Globus pallidus (tissue), 1 donor: ENCODE measurements at regions not wholly inside any gene's neighbourhood (a gene's known extent, or its start where the extent isn't known, plus 50 kb on each side); places are given as distances from the start of the nearest gene placed in this dataset.
"Not testable (repeated sequence)": the region's sequence is repeated elsewhere in the genome, so short reads cannot be mapped to it uniquely, and the experiment has no call there.

Source experiments
- DNase-seq: peaks from one replicate; pipeline ENCODE4 v3.0.0-alpha.2; 2015; ENCODE audit warnings: low spot score

DNA sequence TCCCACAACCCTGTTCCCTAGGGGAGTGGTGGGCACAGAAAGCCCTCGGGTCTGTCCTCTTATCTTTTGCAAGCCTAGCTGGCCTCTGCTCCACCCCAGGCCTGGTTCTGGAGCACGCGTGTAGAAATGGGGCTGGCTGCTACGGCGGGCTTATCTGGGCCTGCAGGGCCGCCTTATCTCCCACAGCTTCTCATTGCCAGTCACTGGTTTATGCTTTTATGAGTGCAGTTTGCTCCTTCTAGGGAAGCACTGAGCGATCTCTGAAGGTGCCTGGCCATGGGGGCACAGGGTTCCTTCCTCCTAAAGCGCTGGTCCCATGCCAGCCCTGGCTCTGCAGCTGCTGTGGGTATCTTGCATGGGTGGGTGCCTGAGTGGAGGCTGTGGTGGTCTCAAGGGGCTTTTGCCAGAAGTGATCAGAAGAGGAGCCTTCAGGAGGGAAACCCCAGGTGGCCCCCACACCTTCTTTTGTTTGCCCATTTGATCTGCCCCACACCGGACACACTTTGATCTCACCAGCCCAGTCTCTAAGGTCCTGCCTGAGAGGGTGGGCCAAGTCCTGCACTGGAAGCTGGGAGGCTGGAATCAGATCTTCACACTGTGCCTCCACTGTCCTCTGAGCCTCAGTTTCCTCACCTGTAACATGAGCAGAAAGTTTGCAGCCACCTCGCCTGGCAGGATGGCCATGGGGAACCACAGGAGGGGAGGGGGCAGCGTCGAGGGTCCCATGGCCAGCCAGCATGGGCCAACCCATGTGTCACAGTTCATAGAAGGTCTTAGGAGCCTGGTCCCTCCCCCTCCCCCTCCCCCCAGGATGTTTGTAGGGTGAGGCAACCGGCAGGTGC, 86.6 kb upstream of the FGF3 start:
- DNase-seq: no peak

DNA sequence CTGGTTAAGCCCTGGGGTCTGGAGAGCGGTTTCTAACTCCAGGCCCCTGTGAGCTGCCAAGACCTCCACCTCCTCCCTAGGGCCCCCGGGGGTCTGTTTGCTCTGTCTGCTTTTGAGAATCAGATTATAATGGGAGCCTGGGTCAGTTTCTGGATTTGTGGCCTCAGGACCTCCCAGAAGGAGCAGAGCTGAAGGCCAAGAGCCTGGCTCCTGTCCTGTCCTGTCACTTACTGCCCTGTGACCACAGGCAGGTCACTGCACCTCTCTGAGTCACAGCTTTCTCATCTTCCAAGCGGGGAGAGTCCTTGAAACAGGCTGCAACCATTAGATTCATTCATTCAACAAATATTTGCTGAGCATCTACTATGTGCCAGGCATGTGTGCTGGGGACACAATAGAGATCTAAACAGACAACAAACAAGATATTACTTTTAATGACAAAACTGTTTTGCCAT, 87.3 kb upstream of the FGF3 start:
- no peak for DNase-seq

DNA sequence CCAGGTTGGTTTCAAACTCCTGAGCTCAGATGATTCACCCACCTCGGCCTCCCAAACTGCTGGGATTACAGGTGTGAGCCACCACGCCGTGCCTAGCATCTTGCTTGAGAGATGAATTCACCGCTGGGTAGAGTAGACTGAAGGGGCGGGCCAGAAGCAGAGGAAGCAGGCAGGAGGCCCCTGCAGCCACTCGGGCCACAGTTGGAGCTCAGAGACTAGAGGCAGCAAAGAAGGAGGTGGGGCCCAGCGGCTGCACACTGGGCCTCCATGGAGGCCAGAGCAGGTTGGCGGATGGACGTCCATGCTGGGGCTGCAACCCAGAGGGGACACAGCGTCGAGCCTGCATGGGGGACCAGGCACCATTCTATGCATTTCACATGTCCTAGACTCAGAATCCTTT, 88.4 kb upstream of the FGF3 start:
- DNase-seq: no peak

DNA sequence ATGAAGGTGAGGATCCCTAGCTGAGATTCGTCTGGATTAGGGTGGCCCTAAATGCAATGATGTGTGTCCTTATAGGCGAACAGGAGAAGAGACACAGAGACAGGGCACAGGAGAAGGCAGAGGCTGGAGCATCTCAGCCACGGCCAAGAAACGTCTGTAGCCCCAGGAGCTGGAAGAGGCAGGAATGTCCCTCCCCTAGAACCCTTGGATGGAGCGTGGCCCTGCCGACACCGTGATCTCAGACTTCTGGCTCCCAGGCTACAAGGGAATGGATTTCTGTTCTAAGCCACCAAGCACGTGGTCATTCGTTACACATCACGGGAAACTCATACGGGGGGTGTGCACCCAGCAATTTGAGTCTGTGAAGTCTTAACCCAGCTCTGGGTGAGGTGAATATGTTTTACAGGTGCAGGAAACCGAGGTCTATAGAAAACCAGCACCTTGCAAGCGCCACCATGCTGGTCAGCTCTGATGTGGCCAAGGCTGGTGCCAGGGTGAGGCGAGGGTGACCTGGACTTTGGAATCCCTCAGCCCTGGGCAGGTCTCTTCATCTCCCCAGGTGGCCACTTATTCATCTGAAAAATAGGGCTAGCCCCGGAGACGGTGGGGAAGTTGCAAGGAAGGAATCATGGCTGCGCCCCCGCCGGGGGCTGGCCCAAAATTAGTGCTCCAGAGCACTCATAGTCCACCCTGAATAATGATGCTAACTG, 89.5 kb upstream of the FGF3 start:
- DNase-seq: no peak

DNA sequence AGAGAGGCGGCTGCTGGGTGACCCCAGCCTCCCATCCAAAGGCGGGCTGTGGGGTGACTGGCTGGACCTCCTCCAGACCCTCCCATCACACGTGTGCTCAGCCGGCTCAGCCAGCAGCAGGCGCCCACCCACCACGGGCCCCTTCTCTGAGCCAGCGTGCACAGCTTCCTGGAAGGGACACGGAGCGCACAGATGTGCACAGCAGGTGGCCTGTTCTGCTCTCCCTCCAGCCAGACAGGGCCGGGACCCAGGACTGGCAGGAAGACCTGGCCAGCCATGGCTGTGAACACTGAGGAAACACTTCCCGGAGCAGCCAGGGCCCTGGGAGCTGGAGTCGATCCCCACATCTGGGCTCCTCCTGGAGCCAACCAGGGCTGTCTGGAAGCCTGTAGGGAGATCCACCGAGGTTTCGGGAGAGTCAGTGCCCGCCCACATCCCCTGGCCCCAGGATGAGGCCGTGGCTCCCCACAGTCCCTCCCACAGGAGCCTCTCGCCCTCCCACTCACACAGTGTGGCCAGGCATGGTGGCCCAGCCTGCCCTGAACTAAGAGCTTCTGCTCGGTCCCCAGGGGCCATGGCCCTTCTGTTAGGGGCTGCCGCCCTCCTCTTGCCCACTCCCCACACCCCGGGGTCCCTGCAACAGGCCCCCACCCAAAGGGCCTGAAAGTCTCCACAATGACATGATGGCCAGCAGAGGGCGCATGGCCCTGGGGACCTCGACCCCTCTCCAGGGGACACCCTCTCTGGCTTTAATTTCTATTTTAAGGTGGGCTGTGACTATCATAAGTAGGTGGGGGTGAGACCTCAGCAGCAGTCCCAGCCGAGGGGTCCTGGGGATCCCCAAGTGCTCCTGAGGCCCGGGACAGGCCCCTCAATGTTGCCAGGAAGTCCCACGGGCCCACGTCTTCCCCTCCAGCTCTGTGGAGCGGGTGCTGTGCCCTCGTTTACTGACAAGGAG, 90.6 kb upstream of the FGF3 start:
- no peak for DNase-seq

DNA sequence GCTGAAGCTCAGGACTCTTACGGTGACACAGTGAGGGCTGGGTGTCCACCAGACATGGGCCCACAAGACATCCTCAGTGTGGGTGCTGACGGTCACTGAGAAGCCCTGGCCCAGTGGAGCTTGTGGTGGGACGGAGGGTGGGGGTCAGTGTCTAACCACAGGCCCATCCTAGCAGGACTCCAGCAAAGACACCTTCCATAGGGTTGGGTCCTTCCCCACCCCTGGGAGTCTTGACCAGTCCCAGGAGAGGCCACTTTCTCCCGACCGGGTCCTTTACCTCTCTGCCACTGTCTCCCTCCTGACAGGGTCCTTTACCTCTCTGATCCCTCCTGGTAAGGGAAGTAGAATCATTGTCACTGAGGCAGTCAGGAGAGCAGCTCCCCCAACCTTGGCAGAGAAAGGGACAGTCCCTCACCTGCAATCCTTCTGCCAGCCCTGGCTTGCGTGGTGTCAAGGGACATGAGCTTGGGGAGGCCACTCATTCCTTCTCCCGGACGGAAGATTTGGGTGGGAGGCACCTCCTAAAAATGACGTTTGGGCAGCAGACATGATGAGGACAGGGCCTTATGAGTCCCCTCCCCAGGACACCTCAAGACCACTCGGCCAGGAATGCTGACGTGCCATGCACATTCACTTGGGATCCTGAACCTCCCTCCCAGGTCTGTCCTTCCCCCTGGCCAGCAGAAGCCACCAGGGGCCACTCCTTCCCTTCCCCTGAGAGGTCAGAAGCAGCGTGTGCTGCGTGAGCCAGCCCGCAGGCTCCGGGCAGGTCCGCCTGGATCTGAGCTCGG, 91.5 kb upstream of the FGF3 start:
- no peak for DNase-seq

DNA sequence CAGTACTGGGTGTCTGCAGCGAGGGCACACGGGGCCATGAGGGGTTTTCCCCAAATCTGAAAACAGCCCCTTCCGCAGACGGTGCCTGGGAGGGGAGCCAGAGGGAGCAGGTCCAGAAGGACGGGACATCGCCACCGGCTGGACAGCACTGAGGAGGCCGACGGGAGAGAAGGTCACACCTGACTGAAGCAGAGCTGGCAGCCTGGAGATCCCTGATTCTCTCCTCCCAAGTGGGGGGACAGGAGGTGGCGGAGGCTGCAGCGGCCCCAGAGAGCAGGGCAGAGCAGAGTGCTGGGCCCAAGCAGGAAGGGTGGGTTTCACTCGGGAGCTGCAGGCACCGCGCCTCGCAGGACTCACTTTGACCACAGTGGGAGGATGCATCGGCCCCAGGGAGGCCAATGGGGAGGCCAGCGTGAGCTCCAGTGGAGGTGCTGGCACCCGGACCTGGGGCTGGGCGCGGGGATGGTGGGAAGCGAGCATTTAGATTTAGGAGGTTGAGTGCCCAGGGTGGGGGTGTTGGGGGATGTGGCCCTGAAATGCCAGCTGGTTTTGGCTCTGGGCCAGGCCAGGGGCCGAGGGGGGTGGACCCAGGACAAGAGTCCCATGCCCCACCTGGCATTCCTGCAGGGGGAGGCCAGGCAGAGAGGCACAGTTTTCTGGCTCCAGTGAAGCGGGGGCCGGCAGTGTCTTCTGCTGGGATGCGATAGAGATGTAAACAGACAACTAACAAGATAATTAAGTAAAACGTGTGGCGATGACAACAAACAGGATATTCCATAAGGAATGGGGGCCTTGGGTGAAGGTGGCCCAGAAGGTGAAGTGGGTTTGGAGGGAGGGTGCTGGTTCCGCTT, 92.3 kb upstream of the FGF3 start:
- no peak for DNase-seq

DNA sequence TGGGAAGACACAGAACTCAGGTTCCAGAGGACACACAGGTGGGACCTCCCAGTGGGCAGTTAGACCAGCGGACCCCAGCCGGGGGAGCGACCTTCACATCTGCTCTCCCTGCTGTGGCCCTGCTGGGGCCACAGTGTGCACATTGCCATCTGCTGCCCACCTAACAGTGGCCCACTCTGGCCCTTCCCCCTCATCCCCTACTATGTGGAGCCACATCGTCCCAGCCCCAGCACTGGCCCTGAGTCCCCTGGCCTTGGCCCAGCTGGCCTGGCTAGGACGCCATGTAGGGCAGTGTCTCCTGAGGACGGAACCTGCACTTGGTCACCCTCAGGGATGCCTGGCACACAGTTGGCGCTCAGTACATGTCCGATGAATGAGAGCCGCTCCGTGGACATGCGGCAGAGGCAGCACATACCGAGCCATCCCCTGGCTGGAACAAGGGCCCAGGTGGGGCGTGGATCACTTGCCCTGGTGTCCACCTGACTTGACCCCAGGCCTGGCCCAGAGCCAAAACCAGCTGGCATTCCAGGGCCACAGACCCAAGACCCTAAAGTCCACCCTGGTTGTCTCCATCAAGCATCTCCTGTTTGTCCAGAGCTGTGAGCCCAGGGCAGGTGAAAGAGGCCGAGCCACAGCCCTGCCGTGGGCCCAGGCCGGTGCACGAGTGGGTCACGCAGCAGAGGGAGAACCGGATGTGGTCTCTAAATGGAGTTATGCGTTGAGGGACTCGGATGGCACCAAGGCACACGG, 93.1 kb upstream of the FGF3 start:
- DNase-seq: no peak

DNA sequence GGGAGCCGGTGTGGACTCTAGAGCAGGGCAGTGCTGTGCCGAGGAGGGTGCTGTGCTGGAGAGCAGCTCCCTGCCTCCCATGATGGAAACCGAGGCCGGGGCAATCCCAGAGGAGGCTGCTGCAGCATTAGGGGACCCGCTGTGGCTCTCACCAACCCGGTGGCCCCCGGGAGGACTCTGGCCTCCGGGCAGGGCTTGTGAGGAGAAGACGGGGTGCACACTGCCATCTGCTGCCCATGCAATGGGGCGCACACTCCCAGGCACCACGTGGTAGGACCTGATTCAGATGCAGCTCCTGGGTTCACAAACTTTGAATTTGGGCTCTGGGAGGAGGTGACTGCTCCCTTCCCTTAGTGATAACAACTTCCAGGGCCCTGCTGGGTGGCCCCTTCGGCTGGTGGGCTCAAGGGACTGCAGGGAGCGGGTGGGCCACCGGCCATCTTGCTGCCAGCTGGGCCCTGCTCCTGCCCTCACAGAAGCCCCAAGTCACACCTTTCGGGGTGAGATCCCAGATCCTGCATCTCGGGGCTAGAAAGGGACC, 93.8 kb upstream of the FGF3 start:
- no peak for DNase-seq

DNA sequence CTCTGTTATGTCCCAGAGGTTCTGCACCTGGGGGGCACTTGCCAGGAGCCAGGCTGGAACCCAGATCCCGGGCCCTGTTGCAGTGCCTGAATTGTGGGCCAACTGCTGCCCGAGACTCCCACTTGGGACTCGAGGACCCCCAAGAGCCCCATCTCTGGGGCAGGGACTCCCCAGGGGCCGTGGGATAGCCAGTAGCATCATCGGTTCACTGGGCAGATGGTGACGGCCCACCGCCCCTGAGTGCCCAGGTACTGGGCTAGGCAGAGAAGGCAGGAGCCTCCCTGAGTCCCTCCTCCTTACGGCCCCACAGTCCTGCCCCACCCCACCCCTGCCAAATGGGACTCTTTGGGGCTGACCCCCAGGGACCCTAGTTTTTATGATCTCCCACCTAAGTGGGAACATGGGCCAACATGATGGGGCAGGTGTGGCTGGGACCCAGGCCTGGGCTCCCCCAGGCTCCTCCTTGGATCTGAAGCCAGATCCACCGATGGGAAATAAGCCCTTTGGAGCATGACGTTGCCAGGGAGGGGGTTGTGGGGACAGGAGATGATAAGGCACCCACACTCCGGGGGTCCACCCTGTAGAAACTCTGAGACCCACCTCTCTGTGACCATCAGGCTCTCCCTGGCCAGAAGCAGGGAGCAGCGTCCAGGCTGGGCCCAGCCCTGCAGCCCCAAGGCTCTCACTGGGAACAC, 94.5 kb upstream of the FGF3 start:
- DNase-seq: no peak

DNA sequence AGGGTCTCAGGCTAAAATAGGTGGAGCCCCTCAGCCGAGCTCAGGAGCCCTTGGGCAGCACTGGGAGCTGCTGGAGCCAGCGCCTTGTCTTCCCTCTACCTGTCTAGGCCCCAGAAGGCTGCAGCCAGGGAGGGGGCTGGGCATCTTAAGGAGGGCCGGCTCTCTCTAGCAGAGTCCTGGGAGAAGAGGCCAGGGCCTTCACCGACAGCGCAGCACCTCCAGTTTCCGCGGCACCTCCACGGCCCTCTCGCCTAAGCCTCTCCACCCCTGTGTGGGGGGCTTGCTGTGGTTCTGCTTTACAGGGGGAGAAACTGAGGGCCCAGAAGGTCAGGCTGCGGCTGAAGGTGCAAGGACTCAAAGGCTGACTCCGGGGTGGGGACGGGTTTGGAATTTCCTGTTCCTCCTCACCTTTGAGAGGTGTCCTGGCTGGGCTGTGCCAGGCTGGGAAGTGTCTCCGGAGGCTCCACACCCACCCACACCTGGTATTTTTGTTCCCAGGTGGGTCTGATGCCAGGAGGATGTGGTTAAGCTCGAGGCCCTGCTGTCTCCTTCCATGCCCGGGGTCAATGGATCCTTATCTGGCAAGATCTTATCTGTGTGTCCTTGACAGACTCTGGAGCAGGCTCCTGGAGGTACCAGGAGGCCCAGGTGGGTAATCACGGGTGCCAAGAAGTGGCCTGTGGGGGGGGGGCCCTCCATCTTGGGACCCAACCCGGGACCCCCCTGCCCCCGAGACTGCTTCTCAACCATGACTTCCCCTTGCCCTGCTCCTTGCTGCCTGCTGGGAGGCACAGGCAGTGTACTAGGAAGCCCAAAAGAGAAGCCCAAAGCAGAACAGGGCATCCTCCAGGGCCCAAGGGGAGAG, 95.3 kb upstream of the FGF3 start:
- no peak for DNase-seq

DNA sequence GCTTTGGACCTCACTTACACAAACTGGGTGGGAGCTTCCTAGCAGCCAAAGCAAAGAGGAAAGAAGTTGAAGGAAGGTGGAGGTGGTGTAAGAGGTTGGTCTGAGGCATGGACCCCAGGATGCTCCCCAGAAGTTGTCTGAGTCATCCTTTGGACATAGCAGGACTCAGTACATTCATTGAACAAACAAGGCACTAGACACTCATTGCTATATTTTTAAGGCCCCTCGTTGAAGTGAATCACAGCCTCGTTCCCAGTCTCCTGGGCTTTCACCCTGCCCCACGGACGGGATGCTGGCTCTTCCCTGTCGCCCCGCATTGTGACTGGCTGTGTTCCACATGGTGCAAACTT, 95.9 kb upstream of the FGF3 start:
- no peak for DNase-seq

DNA sequence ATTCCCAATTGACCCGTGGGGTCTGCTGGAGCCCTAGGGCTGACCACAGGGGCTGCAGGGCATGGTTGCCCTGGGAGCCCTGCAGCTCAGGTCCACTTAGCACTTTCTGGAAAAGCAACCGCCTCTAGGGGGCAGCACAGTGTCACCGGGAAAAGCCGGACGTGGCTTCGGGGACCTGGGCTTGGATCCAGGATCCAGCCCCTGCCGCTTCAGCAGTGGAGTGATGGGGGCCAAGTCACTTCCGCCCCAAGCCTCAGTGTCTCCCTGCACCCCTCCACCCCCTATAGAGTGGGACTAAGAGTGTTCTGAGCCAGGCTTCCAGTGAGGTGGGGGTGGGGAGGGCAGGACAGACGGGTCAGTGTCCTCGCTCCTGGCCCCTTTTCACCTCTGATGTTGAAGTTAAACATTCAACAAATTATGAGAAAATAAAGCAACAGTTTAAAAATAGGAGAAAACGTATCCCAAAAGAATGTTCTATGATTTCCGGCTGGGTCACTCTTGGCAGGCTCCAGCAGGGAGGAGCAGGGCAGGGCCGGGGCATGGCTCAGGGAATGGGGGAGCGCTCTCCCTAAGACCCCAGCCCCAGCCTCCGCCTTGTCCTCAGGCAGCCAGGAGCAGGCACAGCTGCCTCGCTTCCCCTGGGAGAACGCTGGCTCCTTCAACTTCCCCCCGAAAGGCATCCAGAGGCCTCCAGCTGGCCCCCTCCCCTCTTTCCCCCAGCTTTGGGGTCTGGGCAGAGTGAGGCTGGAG, 96.5 kb upstream of the FGF3 start:
- DNase-seq: peak; percentile 11

DNA sequence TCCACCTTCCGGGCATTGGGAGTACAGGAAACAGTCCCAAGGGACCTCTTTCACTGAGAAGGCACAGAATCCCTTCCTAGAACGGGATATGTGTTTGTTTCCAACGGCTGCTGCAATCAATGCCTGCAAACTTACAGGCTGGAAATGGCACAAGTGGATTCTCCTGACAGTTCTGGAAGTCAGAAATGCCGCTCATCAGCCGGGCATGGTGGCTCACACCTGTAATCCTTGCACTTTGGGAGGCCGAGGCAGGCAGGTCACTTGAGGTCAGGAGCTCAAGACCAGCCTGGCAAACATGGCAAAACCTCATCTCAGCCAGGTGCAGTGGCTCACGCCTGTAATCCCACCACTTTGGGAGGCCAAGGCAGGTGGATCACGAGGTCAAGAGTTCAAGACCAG, 97.0 kb upstream of the FGF3 start:
- not testable (repeated sequence) for DNase-seq

DNA sequence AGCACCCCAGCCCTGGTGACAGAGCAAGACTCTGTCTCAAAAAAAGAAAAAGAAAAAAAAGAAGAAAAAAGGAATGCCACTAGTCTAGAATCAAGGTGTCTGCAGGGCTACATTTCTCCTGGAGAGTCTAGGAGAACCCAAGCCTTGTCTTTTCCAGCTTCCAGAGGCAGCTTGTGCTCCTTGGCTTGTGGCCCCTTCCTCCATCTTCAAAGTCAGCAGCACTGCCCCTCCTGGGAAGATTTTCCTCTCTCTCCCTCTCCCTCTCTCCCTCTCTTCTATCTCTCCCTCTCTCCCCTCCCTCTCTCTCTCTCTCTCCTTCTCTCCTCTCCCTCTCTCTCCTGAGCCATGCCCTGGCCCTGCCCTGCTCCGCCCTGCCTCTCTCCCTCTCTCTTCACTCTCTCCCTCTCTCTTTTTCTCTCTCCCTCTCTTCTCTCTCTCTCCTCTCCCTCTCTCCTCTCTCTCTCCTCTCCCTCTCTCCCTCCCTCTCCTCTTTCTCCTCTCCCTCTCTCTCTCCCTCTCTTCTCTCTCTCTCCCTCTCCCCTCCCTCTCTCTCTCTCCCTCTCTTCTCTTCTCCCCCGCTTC, 97.7 kb upstream of the FGF3 start:
- no peak for DNase-seq

DNA sequence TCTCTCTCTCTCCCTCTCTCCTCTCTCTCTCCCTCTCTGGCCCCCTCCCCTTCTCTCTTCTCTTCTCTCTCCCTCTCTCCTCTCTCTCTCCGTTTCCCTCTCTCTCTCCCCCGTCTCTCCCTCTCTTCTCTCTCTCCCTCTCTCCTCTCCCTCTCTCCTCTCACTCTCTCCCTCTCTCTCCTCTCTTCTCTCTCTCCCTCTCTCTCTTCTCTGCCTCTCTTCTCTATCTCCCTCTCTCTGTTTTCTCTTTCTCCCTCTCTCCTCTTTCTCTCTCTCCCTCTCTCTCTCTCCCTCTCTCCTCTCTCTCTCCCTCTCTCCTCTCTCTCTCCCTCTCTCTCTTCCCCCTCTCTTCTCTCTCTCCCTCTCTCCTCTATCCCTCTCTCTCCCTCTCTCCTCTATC, 98.3 kb upstream of the FGF3 start:
- DNase-seq: no peak
